ENCODE measurements at regions not wholly inside any gene's neighbourhood (a gene's known extent, or its start where the extent isn't known, plus 50 kb on each side); places are given as distances from the start of the nearest gene placed in this dataset.

- H3K4me1 ChIP-seq (ENCODE audit: control insufficient read depth, insufficient read depth, low read length): no peaks in the 10 kb centered on the region
- no peaks in the 10 kb centered on the region for H3K4me1 Mint-ChIP-seq
- intact Hi-C loops (cut with micrococcal nuclease): no loop called here
- H3K27ac Mint-ChIP-seq: no peak overlapping the region
- H3K9me3 Mint-ChIP-seq: peaks cover 4 to 8% of the 10 kb centered on the region in 2 donors
- no peak overlapping the region for H3K4me3 Mint-ChIP-seq
- WGBS (ENCODE audit: insufficient coverage): 85% methylated on average over 3 of the region's 3 CpGs
- no peak overlapping the region for H3K27ac ChIP-seq (ENCODE audit: low read length)
- no peaks in the 10 kb centered on the region for H3K27me3 Mint-ChIP-seq (ENCODE audit: low read depth in 2 of 2)
- no peak overlapping the region for H3K4me3 ChIP-seq (ENCODE audit: low read length)
- ATAC-seq: no peak
- H3K36me3 Mint-ChIP-seq: no peaks in the 10 kb centered on the region
- no peaks in the 10 kb centered on the region for H3K36me3 ChIP-seq (ENCODE audit: control insufficient read depth, insufficient read depth, low read length)
- H3K27me3 ChIP-seq (ENCODE audit: control insufficient read depth, insufficient read depth, low read length): no peaks in the 10 kb centered on the region
- DNase-seq: no peak
- TF ChIP-seq CTCF (IDR thresholded peaks at IDR 0.05): no peak
- peaks cover 5% of the 10 kb centered on the region for H3K9me3 ChIP-seq (ENCODE audit: control insufficient read depth, insufficient read depth, low read length)
These were observed 831.5 kb upstream of the TMEM132C start for GRCh38 chr12:127435439-127435838.

DNA sequence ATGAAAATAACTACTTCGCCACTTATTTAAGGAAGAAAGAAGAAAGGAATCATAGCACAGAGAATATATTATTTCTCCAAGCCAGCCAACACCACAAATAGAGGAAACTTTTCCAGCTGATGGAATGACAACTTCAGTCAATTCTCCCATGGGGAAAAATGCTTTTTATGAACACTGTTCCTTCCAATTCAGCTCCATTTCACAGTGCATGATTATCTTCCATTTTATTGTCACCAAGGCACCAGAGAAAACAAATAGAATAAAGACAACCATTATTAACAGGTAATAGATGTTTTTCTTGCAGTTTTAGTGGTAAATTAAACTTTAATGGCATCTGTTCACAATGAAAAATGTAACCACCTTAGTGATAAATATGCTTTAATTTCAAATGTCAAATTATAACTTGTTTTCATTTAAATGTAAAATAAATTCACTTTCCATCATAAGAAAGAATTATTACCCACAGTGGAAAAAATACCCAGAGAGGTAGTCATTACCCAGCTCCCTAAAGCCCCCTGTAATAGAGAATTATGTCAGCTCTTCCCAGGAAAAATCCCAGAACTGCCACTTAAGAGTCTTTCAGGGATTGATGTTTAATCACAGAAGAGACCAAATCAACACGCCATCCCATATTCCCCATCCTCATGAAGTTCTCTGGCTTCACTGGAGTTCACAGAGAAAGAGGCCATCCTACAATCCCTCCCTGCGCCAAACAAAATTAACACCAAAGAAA, 828.3 kb upstream of the TMEM132C start:
- Mint-ChIP-seq H3K4me3 (no peak overlapping the region), H3K27ac (no peak overlapping the region), H3K4me1 (no peaks in the 10 kb centered on the region), H3K36me3 (peaks cover 7% of the 10 kb centered on the region), H3K9me3 (peaks cover 9 to 11% of the 10 kb centered on the region in 2 donors), H3K27me3 (ENCODE audit: low read depth in 2 of 2) (no peaks in the 10 kb centered on the region)
- intact Hi-C loops (cut with micrococcal nuclease): no loop called here
- TF ChIP-seq CTCF (IDR thresholded peaks at IDR 0.05): no peak
- ATAC-seq: no peak
- 94% methylated on average over 2 of the region's 3 CpGs for WGBS (ENCODE audit: insufficient coverage)
- no peaks in the 10 kb centered on the region for H3K27me3 ChIP-seq (ENCODE audit: control insufficient read depth, insufficient read depth, low read length)
- H3K4me1 ChIP-seq (ENCODE audit: control insufficient read depth, insufficient read depth, low read length): no peaks in the 10 kb centered on the region
- DNase-seq: no peak
- H3K27ac ChIP-seq (ENCODE audit: low read length): no peak overlapping the region
- H3K9me3 ChIP-seq (ENCODE audit: control insufficient read depth, insufficient read depth, low read length): peaks cover 5% of the 10 kb centered on the region
- H3K36me3 ChIP-seq (ENCODE audit: control insufficient read depth, insufficient read depth, low read length): no peaks in the 10 kb centered on the region
- H3K4me3 ChIP-seq (ENCODE audit: low read length): no peak overlapping the region

DNA sequence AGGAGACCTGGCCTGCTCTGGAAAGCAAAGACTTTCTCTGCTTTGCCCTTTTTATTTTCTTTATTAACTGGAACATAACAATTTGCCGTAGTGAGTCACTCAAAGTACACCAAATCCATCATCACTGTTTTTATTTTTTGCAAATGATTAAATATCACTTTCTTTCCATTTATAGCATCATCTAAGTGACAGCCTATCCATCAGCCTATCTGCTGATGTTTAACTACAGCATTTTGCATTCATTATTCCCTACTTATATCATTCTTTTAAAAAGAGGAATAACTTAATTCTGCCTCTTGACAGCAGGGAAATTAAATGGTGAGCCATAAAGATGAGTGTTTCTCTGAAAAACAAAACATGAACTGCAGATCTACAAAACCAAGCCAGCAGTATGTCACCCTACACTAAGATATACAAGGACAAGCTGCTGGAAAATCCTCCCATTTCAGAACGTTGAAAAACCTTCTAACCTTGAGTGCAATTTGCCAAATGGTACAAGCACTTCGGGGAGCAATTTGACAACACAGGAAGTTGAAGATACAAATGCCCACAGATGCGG, 821.3 kb upstream of the TMEM132C start:
- Histone ChIP-seq H3K9me3 (ENCODE audit: control insufficient read depth, insufficient read depth, low read length) (peaks cover 4% of the 10 kb centered on the region), H3K27me3 (ENCODE audit: control insufficient read depth, insufficient read depth, low read length) (no peaks in the 10 kb centered on the region), H3K4me1 (ENCODE audit: control insufficient read depth, insufficient read depth, low read length) (no peaks in the 10 kb centered on the region), H3K36me3 (ENCODE audit: control insufficient read depth, insufficient read depth, low read length) (no peaks in the 10 kb centered on the region), H3K27ac (ENCODE audit: low read length) (no peak overlapping the region), H3K4me3 (ENCODE audit: low read length) (no peak overlapping the region)
- Mint-ChIP-seq H3K36me3 (peaks cover 7% of the 10 kb centered on the region), H3K4me3 (no peak overlapping the region), H3K4me1 (no peaks in the 10 kb centered on the region), H3K9me3 (peaks cover 5 to 8% of the 10 kb centered on the region in 2 donors), H3K27me3 (ENCODE audit: low read depth in 2 of 2) (no peaks in the 10 kb centered on the region), H3K27ac (no peak overlapping the region)
- 56% methylated on average over 4 of the region's 4 CpGs for WGBS (ENCODE audit: insufficient coverage)
- TF ChIP-seq CTCF (IDR thresholded peaks at IDR 0.05): no peak
- ATAC-seq (no peak), DNase-seq (no peak)
- intact Hi-C loops (cut with micrococcal nuclease): no loop called here

GRCh38 chr12:127448906-127449305, 818.1 kb upstream of the TMEM132C start:
- no peaks in the 10 kb centered on the region for H3K4me1 ChIP-seq (ENCODE audit: control insufficient read depth, insufficient read depth, low read length)
- H3K4me3 Mint-ChIP-seq: no peak overlapping the region

More at GRCh38 chr12:127448906-127449305, 818.1 kb upstream of the TMEM132C start:
- Mint-ChIP-seq H3K4me1 (no peaks in the 10 kb centered on the region), H3K36me3 (no peaks in the 10 kb centered on the region), H3K27me3 (ENCODE audit: low read depth in 2 of 2) (peaks cover 0 to 11% of the 10 kb centered on the region in 2 donors), H3K9me3 (peaks cover 2 to 3% of the 10 kb centered on the region in 2 donors), H3K27ac (no peak overlapping the region)
- intact Hi-C loops (cut with micrococcal nuclease): no loop called here
- no peaks in the 10 kb centered on the region for H3K36me3 ChIP-seq (ENCODE audit: control insufficient read depth, insufficient read depth, low read length)
- no peaks in the 10 kb centered on the region for H3K27me3 ChIP-seq (ENCODE audit: control insufficient read depth, insufficient read depth, low read length)
- ATAC-seq (no peak), DNase-seq (no peak)
- no peak overlapping the region for H3K27ac ChIP-seq (ENCODE audit: low read length)
- no peak for TF ChIP-seq CTCF (IDR thresholded peaks at IDR 0.05)
- 82% methylated on average over 5 of the region's 5 CpGs for WGBS (ENCODE audit: insufficient coverage)
- H3K9me3 ChIP-seq (ENCODE audit: control insufficient read depth, insufficient read depth, low read length): peaks cover 4% of the 10 kb centered on the region
- no peak overlapping the region for H3K4me3 ChIP-seq (ENCODE audit: low read length)

All from natural killer cell (primary cell).